GM18519 (cell line): ENCODE measurements at regions not wholly inside any gene's neighbourhood (a gene's known extent, or its start where the extent isn't known, plus 50 kb on each side); places are given as distances from the start of the nearest gene placed in this dataset.
"Not testable (repeated sequence)": the region's sequence is repeated elsewhere in the genome, so short reads cannot be mapped to it uniquely, and the experiment has no call there.

Experiments used
- ATAC-seq: cut with Tn5 transposase; IDR thresholded peaks from one replicate; pipeline ENCODE4 v1.9.1; 2021; ENCODE audit warnings: mild to moderate bottlenecking, moderate library complexity; ENCODE audit not compliant: unreplicated experiment, low FRiP score

GRCh38 chrX:42366181-42366580 is 411.8 kb downstream of the PPP1R2C start:
- no peak for ATAC-seq

- ATAC-seq = no peak
Measured at GRCh38 chrX:42362219-42362618, 415.7 kb downstream of the PPP1R2C start.

DNA sequence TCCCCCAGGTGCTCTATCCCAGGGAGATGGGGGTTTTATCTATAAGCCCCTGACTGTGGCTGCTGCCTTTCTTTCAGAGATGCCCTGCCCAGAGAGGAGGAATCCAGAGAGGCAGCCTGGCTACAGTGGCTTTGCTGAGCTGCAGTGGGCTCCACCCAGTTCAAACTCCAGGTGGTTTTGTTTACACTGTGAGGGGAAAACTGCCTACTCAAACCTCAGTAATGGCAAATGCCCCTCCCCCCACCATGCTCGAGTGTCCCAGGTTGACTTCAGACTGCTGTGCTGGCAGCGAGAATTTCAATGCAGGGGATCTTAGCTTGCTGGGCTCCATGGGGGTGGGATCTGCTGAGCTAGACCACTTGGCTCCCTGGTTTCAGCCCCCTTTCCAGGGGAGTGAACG is 419.6 kb upstream of the CASK start:
- not testable (repeated sequence) for ATAC-seq
